HUES48 (cell line): ENCODE measurements at regions not wholly inside any gene's neighbourhood (a gene's known extent, or its start where the extent isn't known, plus 50 kb on each side); places are given as distances from the start of the nearest gene placed in this dataset.
"Not testable (repeated sequence)": the region's sequence is repeated elsewhere in the genome, so short reads cannot be mapped to it uniquely, and the experiment has no call there.

ENCODE experiments used
- H3K27ac ChIP-seq: one replicate; pipeline ENCODE4 v1.7.0; 2013; ENCODE audit warnings: low read depth, low read length, inconsistent platforms
- H3K27me3 ChIP-seq: 2 replicates; pipeline ENCODE4 v1.6.1; 2013; ENCODE audit warnings: mild to moderate bottlenecking, low read length; ENCODE audit not compliant: control insufficient read depth, insufficient read depth
- H3K36me3 ChIP-seq: 2 replicates; pipeline ENCODE4 v1.6.1; 2013; ENCODE audit warnings: low read length; ENCODE audit not compliant: control insufficient read depth, insufficient read depth
- H3K4me1 ChIP-seq: 2 replicates; pipeline ENCODE4 v1.6.1; 2013; ENCODE audit warnings: mild to moderate bottlenecking, low read length; ENCODE audit not compliant: control insufficient read depth, insufficient read depth
- H3K4me3 ChIP-seq: 2 replicates; pipeline ENCODE4 v1.5.1; 2013; ENCODE audit warnings: mild to moderate bottlenecking, low read depth, low read length
- H3K9ac ChIP-seq: 2 replicates; pipeline ENCODE4 v1.6.1; 2013; ENCODE audit warnings: mild to moderate bottlenecking, low read depth, low read length, moderate library complexity
- H3K9me3 ChIP-seq: 2 replicates; pipeline ENCODE4 v1.6.1; 2013; ENCODE audit warnings: low read length; ENCODE audit not compliant: control insufficient read depth, insufficient read depth

DNA sequence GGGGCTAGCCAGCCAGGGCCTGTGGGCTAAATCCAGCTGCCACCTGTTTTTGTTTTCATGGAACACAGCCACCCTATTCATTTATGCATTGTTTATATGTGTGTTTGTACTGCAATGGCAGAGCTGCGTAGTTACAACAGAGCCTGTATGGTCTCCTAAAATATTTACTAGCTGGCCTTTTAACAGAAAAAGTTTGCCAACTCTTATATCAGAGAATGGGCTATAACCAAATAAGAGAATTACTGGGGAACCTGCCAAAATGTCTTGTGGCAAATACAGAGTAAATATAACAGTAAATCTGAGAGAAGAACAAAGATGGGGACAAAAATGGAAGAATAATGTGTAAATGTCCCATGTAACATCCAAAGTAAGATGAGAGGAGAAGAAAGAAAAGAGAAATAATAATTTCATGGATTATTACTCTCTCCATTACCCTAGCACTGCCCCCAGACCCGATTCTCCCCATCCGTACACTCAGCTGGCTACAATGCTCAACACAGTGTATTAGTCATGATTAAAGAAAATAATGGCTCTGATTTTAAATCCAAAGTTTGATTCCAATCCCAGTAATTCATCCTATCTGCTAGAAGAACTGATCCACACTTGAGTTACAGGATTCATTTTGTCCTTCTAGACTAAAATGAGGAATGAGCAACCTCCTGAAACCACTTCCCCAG is 249.3 kb downstream of the LRATD1 start:
- Histone ChIP-seq H3K9ac (no peak overlapping the region), H3K27me3 (no peaks in the 10 kb centered on the region), H3K36me3 (no peaks in the 10 kb centered on the region), H3K4me3 (no peak overlapping the region), H3K4me1 (no peaks in the 10 kb centered on the region), H3K27ac (no peak overlapping the region), H3K9me3 (no peaks in the 10 kb centered on the region)

DNA sequence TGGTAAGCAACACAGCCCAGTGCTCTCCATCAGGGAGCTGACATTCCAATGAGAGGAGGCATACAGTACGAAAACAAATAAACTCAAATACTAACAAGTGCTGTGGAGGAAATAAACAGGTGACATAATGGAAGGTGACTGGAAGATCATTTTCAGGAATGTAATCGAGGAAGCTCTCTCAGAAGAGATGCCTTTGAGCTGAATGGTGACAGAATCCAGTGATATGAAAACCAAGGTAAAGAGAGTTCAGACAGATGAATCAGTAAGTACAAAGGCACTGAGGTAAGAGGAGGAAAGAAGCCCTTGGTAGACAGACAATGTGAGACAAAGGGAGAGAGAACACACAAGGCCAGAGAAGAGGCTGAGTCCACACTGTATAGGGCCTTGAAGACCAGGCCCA is 252.1 kb downstream of the LRATD1 start:
- Histone ChIP-seq H3K36me3 (no peaks in the 10 kb centered on the region), H3K4me1 (no peaks in the 10 kb centered on the region), H3K27ac (no peak overlapping the region), H3K27me3 (no peaks in the 10 kb centered on the region), H3K4me3 (no peak overlapping the region), H3K9me3 (no peaks in the 10 kb centered on the region), H3K9ac (no peak overlapping the region)

GRCh38 chr2:14891546-14891945 is 259.0 kb downstream of the LRATD1 start:
- no peaks in the 10 kb centered on the region for H3K9me3 ChIP-seq
- H3K27me3 ChIP-seq = no peaks in the 10 kb centered on the region
- H3K4me3 ChIP-seq = no peak overlapping the region
- no peak overlapping the region for H3K9ac ChIP-seq
- H3K27ac ChIP-seq = no peak overlapping the region
- H3K4me1 ChIP-seq = no peaks in the 10 kb centered on the region
- no peaks in the 10 kb centered on the region for H3K36me3 ChIP-seq

- no peaks in the 10 kb centered on the region for H3K36me3 ChIP-seq
- H3K4me3 ChIP-seq = no peak overlapping the region
- H3K27me3 ChIP-seq = no peaks in the 10 kb centered on the region
- no peaks in the 10 kb centered on the region for H3K4me1 ChIP-seq
- no peak overlapping the region for H3K27ac ChIP-seq
- no peaks in the 10 kb centered on the region for H3K9me3 ChIP-seq
- H3K9ac ChIP-seq = no peak overlapping the region
Observed at GRCh38 chr2:14896330-14897030, 264.0 kb downstream of the LRATD1 start.

DNA sequence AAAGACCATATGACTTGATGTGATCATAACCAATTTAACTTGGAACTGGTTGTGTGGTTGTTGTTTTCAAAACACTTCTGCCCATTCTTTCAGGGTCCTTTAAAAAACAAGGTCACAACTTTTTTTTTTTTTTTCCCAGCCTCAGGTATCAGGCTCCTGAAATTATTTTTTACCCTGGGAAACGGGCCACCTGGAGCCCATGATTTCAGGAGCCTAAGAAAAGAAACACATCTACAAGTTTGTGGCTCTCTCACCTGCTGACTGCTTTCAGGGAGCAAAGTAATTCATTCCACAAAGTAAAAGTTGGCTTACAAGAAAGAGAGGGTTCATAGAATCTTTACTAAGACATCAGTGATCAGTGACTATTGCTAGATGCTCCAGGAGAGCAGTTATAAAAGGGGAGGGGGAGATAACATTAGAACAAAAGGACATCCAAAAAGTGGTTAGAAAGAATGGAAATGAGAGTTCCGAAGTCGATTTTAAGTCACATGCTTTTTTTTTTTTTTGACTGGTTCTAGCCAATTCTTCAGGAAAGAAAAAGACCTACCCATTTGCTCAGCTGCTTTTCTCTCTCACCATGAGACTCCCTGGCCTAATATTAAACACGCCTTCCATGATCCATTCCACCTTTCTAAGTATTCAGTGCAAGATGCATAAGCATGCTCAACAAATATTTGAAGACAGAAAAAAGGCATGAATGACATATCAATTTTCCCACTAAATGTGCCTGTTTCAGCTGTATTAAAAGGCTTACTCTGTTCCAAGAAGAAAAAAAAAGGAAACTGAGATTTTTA is 267.3 kb downstream of the LRATD1 start:
- Histone ChIP-seq H3K4me1 (0 out of 2 replicates have a peak, but pooled peaks cover 3% of the 10 kb centered on the region), H3K9me3 (no peaks in the 10 kb centered on the region), H3K4me3 (no peak overlapping the region), H3K27me3 (no peaks in the 10 kb centered on the region), H3K27ac (no peak overlapping the region), H3K36me3 (no peaks in the 10 kb centered on the region), H3K9ac (no peak overlapping the region)

DNA sequence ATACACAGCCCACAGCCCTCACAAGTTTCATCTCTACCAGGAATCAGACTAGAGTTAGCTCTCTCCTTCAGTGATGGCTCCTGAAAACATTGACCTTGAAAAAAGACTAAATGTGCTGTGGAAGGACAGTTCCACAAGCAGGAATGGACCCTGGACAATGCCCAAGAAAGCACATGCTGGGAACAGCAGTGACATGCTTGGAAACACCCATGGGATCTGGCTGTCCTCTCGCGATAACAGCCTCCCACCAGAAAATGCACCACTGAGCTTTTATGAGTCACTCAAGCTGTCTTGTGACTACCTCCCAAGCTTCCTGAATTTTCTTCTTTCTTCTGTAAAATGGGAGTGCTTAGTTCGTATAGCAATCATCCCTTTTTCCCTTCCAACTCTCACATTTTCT is 269.2 kb downstream of the LRATD1 start:
- Histone ChIP-seq H3K4me3 (no peak overlapping the region), H3K27me3 (no peaks in the 10 kb centered on the region), H3K36me3 (no peaks in the 10 kb centered on the region), H3K4me1 (0 out of 2 replicates have a peak, but pooled peaks cover 3% of the 10 kb centered on the region), H3K9ac (no peak overlapping the region), H3K9me3 (no peaks in the 10 kb centered on the region), H3K27ac (no peak overlapping the region)

GRCh38 chr2:14902953-14903352 is 270.4 kb downstream of the LRATD1 start:
- Histone ChIP-seq H3K36me3 (no peaks in the 10 kb centered on the region), H3K27me3 (no peaks in the 10 kb centered on the region), H3K4me1 (0 out of 2 replicates have a peak, but pooled peaks cover 3% of the 10 kb centered on the region), H3K9me3 (no peaks in the 10 kb centered on the region), H3K4me3 (no peak overlapping the region), H3K9ac (no peak overlapping the region), H3K27ac (no peak overlapping the region)

DNA sequence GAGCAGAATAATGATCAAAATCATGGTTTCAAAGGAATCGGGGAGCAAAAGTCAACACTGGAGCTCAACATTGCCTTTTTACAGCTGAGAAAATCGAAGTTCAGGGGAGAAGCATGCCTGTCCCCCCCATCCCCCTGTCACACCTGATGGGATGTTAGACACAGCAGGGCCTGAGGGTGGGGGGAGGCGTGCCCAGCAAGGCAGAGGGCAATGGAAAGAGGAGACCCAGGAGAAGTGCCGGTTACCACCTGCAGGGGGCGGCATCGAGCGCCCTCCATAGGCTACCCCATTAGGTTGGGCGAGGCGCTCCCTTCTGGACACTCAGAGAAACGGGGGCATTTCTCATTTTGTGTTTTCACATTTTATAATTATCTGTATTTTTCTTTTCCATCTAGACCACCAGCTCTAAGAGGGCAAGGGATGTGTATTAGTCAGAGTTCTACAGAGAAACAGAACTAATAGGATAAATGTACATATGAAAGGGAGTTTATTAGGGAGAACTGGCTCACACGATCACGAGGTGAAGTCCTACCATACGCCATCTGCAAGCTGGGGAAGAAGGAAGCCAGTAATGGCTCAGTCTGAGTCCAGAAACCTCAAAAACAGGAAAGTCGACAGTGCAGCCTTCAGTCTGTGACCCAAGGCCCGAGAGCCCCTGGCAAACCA is 271.3 kb downstream of the LRATD1 start:
- H3K4me1 ChIP-seq = 0 out of 2 replicates have a peak, but pooled peaks cover 7% of the 10 kb centered on the region
- no peak overlapping the region for H3K9ac ChIP-seq
- H3K36me3 ChIP-seq = no peaks in the 10 kb centered on the region
- H3K27ac ChIP-seq = no peak overlapping the region
- no peaks in the 10 kb centered on the region for H3K27me3 ChIP-seq
- H3K9me3 ChIP-seq = no peaks in the 10 kb centered on the region
- no peak overlapping the region for H3K4me3 ChIP-seq

- not testable (repeated sequence) for H3K9me3 ChIP-seq, H3K27me3 ChIP-seq, H3K36me3 ChIP-seq, H3K4me1 ChIP-seq, H3K9ac ChIP-seq, H3K27ac ChIP-seq, H3K4me3 ChIP-seq
Observed at GRCh38 chr2:14904378-14904777, 271.9 kb downstream of the LRATD1 start.

- Histone ChIP-seq H3K27me3 (no peaks in the 10 kb centered on the region), H3K36me3 (no peaks in the 10 kb centered on the region), H3K4me1 (0 out of 2 replicates have a peak, but pooled peaks cover 7% of the 10 kb centered on the region), H3K27ac (no peak overlapping the region), H3K9me3 (no peaks in the 10 kb centered on the region), H3K9ac (no peak overlapping the region), H3K4me3 (no peak overlapping the region)
Observed at GRCh38 chr2:14905571-14905970, 273.1 kb downstream of the LRATD1 start.
